ENCODE measurements at regions not wholly inside any gene's neighbourhood (a gene's known extent, or its start where the extent isn't known, plus 50 kb on each side); places are given as distances from the start of the nearest gene placed in this dataset.
"Not testable (repeated sequence)": the region's sequence is repeated elsewhere in the genome, so short reads cannot be mapped to it uniquely, and the experiment has no call there.

DNA sequence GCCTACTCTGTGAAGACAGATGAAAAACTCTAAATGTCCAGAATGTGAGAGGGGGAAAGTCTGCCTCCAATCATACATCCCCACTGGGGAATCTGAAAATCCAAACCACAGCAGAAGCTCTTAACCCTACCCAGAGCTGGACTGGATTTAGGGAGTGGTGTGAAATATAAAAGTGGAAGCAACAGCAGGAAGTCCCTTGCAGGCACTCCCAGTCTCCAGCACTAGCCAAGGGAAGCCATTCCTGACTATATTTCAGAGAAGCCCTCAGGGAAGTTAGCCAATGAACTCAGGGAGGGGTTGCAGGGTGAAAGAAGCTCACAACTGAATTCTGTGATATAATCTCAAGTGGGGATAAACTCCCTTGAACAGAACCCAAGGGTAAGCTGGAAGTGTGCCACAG lies 51.5 kb downstream of the CRPPA start:
- Histone ChIP-seq H3K36me3 (peaks cover 0 to 9% (median 0%) of the 10 kb centered on the region in 9 donors), H3K4me1 (no peaks in the 10 kb centered on the region), H3K27me3 (no peaks in the 10 kb centered on the region), H3K27ac (no peak overlapping the region), H3K9me3 (peaks cover 0 to 29% (median 0%) of the 10 kb centered on the region in 11 donors), H3K4me3 (no peak overlapping the region)
- intact Hi-C loops (cut with DNase I) = no loop called here
- no peak for DNase-seq
- ATAC-seq = no peak
- TF ChIP-seq, protein P1, sequence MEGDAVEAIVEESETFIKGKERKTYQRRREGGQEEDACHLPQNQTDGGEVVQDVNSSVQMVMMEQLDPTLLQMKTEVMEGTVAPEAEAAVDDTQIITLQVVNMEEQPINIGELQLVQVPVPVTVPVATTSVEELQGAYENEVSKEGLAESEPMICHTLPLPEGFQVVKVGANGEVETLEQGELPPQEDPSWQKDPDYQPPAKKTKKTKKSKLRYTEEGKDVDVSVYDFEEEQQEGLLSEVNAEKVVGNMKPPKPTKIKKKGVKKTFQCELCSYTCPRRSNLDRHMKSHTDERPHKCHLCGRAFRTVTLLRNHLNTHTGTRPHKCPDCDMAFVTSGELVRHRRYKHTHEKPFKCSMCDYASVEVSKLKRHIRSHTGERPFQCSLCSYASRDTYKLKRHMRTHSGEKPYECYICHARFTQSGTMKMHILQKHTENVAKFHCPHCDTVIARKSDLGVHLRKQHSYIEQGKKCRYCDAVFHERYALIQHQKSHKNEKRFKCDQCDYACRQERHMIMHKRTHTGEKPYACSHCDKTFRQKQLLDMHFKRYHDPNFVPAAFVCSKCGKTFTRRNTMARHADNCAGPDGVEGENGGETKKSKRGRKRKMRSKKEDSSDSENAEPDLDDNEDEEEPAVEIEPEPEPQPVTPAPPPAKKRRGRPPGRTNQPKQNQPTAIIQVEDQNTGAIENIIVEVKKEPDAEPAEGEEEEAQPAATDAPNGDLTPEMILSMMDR (IDR thresholded peaks at IDR 0.05) = no peak

DNA sequence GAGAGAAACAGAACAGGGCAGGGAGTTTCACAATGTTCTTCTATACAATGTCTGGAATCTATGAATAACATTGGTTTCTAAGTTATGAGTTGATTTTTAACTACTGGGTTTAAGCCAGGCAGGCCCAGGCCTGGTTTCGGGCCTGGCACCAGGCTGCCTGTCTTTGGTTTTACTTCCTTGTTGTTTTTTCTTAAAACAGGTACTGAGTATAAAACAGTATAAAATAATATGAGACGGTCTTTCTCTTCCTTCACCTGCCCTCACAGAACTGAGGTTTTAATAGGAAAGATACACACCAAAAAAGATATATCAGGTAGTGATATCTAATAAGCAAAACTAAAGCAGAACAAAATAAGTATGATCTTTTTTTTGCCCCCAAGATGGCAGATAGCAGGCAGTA lies 52.0 kb downstream of the CRPPA start:
- H3K27ac ChIP-seq; intact Hi-C loops (cut with DNase I); ATAC-seq; H3K27me3 ChIP-seq; DNase-seq; H3K4me1 ChIP-seq; H3K4me3 ChIP-seq; H3K36me3 ChIP-seq: not testable (repeated sequence)
- whole genome bisulfite sequencing, 2 donors = 98 to 99% methylated on average over 2 of the region's 2 CpGs
- peaks cover 0 to 29% (median 0%) of the 10 kb centered on the region in 11 donors for H3K9me3 ChIP-seq

DNA sequence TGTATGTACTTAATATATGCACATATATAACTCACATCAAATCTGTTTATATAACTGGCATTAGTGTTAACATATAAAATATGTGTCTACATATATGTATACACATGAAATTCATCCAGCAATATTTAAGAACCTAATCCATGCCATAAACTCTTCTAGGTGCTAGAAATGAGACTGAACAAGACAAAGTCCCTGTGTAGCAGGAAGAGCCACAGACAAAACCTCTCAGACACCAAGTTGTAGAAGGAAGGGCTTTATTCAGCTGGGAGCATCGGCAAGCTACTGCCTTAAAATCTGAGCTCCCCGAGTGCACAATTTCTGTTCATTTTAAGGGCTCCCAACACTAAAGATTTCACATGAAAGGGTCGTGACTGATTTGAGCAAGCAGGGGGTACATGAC lies 52.5 kb downstream of the CRPPA start:
- Histone ChIP-seq H3K4me3 (no peak overlapping the region), H3K27me3 (no peaks in the 10 kb centered on the region), H3K4me1 (no peaks in the 10 kb centered on the region), H3K36me3 (peaks cover 0 to 9% (median 0%) of the 10 kb centered on the region in 9 donors), H3K9me3 (peaks cover 0 to 29% (median 0%) of the 10 kb centered on the region in 11 donors), H3K27ac (no peak overlapping the region)
- DNase-seq = no peak
- 92 to 93% methylated on average over 3 of the region's 3 CpGs for WGBS, 2 donors
- TF ChIP-seq, protein P1 (IDR thresholded peaks at IDR 0.05) = no peak
- intact Hi-C loops (cut with DNase I) = no loop called here
- ATAC-seq = no peak

DNA sequence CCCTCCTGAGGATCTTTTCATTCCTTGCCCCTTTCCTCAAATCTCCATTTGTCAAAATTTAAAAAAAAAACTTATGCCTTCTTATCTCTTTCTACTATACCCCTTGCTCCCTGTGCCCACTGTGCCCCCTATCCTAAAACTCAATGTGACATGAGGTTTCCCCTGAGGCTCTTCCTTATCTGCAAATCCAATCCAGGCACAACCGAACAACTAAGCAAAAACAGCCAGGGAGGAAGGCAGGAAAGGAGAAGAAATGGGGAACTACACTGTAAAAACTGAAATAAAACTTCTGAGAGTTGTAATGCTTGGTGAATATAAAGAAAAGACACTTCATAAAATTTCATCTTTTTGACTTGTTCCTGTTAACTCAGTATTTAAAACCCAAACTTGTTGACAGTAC lies 54.2 kb downstream of the CRPPA start:
- no peaks in the 10 kb centered on the region for H3K27me3 ChIP-seq
- no peak for ATAC-seq
- no peak overlapping the region for H3K4me3 ChIP-seq
- H3K36me3 ChIP-seq = peaks cover 0 to 9% (median 0%) of the 10 kb centered on the region in 9 donors
- intact Hi-C loops (cut with DNase I) = no loop called here
- TF ChIP-seq, protein P1 (IDR thresholded peaks at IDR 0.05) = no peak
- H3K27ac ChIP-seq = no peak overlapping the region
- WGBS, 2 donors = 55 to 67% methylated on average over 1 of the region's 1 CpG
- H3K4me1 ChIP-seq = no peaks in the 10 kb centered on the region
- DNase-seq = no peak
- H3K9me3 ChIP-seq = peaks cover 0 to 24% (median 0%) of the 10 kb centered on the region in 11 donors

DNA sequence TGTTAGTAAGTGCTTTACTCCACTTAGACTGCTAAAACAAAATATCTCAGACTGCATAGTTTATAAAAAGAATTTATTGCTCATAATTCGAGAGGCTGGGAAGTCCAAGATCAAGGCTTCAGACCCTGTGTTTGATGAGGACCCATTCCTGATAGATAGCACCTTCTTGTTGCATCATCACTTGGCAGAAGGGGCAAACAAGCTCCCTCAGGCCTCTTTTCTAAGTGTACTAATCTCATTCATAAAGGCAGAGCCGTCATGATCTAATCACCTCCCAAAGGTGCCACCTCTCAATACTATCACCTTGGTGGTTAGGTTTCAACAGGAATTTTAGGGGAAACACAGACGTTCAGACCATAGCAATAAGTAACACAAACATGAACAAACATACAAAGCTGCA lies 55.4 kb downstream of the CRPPA start:
- no peaks in the 10 kb centered on the region for H3K4me1 ChIP-seq
- intact Hi-C loops (cut with DNase I) = no loop called here
- H3K36me3 ChIP-seq = peaks cover 0 to 9% (median 0%) of the 10 kb centered on the region in 9 donors
- no peak overlapping the region for H3K4me3 ChIP-seq
- H3K9me3 ChIP-seq = peaks cover 0 to 13% (median 0%) of the 10 kb centered on the region in 11 donors
- TF ChIP-seq, protein P1 (IDR thresholded peaks at IDR 0.05) = no peak
- DNase-seq (no peak), ATAC-seq (no peak)
- WGBS, 2 donors = 84 to 90% methylated on average over 3 of the region's 3 CpGs
- no peak overlapping the region for H3K27ac ChIP-seq
- no peaks in the 10 kb centered on the region for H3K27me3 ChIP-seq

Measured in heart right ventricle (tissue), 16 donors.